GM21367 (cell line): ENCODE measurements at regions not wholly inside any gene's neighbourhood (a gene's known extent, or its start where the extent isn't known, plus 50 kb on each side); places are given as distances from the start of the nearest gene placed in this dataset.

Experiments
- ATAC-seq: cut with Tn5 transposase; IDR thresholded peaks from one replicate; pipeline ENCODE4 v1.9.1; 2021; ENCODE audit not compliant: unreplicated experiment

DNA sequence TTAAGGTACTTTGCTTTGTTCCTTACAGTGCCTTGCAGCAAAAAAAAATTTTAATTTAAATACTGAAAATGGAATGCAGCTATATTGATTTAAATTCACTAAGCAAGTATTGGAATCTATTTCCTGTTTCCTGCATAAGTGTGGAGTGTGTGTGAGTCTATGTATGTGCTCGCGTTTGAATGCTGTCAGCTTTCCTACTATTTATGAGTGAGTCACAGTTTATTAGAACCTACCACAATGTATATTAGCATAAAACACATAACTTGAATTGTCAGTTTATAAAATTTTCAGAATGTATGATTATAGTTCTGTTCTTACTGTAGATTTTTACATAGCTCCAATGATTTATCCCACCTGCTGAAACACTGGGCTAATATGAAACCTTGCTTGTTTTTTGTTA lies 302.1 kb downstream of the NR2F1-AS1 start:
- no peak for ATAC-seq

DNA sequence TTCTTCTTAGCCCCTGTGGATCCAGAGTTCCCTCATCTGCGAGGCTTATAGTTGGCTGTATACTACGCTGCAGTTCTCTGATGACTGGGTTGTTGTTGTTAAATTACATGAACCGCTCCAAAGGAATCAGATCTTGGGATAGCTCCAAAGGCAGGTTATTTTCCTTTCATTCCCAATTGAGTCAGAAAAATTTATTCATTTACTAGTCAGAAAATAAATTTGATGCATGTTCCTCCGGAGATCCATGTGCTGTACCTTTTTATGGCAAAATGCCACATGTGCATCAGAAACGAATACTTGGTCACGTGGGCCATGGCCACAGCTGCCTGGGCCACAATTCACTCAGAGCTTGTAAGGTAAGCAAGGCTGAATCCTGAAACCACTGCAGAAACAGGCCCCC lies 304.0 kb downstream of the NR2F1-AS1 start:
- no peak for ATAC-seq

DNA sequence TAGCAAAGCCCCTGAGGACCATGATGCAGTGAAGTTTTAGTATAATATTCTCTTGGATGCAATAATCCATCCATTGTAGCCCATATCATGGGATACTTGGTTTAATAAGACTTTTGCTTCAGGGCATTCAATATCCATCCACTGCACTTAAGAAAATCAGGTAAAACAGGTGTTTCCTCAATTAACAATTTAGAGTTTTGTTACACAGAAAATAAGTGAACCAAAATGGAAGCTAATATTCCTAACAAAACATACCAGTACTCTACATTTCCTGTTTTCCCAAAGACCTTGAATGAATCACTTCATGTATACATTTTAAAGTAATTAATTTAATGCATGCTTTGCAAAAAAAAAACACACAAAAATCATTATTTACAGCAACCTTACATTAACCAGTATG lies 305.6 kb downstream of the NR2F1-AS1 start:
- no peak for ATAC-seq

DNA sequence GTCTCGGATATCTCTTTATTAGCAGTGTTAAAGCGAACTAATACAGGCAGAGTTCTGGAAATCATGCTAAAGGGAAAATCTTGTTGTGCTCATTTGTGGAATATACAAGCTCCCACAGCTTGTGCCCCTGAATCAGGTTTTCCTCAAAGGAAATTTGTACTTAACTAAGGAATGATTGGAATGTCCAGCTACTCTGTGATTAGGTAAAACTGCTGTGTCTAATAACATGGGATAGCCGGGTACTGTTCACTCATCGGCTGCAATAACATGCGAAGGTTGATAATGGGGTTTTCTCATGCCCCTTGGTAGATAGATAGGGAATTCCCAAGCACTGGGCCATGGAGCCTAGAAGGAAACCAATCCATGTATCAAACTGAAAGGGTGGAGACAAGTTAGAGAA lies 306.7 kb downstream of the NR2F1-AS1 start:
- no peak for ATAC-seq

DNA sequence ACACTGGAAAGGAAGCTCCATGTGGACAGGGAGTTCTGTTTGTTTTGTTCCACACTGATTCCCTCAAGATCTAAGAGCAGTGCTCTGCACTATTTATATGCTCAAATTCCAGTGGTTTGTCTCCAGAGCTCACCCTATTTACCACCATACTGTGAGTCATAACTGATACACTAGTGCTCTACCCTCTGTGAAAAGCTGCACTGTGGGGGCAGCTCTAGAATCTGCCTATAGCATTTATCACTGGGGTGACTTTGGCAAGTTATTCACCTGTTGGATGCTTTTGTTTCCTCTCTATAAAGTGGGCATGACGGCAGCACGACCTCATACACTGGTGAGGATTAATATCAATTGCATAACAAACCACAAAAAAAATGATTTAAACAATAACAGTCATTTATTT lies 307.8 kb downstream of the NR2F1-AS1 start:
- no peak for ATAC-seq

DNA sequence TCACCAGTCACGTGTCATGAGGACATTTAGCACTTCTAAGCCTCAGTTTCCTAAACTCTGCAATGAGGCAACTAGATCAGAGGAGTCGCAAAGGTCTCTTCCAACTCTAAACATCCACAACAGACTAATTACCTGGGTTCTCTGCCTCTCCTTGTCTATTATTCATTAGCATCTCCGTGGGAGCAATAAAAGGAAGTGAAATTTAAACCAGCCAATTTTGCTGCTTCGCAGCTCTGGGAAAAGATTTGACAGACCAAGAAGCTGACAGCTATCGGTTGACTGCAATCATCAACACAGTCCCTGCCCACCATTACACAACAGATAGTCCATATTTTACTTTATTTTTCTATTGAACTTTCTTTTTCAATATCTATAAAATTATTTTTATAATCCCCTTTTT lies 308.9 kb downstream of the NR2F1-AS1 start:
- no peak for ATAC-seq

DNA sequence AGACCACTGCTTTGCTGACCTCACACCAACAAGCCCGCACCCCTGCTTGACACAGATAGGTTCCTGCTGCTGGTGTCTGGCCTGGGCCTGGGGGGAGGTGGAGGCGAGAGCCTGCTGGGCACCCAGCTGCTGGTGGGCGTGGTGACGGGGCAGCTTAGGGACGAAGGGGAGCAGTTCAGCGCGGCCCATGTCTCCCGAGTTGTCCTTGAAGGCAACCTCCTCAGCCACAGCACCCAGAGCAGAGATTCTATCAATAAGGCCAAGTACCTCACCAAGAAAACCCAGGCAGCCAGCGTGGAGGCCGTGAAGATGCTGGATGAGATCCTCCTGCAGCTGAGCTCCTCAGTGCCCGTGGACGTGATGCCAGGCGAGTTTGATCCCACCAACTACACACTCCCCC lies 313.3 kb downstream of the NR2F1-AS1 start:
- no peak for ATAC-seq

DNA sequence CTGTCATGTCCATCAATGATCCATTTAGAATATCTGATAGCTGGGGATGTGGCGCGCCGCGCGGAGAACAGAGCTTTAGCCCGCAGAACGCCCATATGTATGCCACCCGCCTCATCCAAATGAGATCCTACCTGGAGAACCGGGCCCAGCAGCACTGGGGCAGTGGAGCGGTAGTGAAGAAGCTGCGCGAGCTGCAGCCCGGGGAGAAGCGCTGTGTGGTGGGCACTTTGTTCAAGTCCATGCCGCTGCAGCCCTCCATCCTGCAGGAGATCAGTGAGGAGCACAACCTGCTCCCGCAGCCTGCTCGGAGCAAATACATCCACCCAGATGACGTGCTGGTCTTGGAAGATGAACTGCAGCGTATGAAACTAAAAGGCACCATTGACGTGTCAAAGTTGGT lies 313.7 kb downstream of the NR2F1-AS1 start:
- ATAC-seq: no peak

DNA sequence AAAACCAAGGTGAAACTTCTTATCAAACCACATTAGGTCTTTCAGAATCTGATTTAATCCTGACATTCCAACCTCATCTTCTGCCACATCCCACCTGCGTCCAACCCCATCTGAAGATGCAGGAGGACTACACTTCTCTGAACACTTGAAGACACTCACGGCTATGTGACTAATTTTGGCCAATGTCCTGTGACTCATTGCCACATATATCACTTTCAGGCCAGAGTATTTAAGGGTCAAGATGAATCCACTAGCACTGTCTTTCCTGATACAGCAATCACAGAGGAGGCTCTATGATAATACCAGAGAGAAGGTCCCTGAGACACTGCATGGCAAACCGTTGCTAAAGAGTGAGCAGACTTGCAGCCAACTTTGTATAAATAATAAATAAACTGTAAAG lies 323.4 kb downstream of the NR2F1-AS1 start:
- no peak for ATAC-seq

DNA sequence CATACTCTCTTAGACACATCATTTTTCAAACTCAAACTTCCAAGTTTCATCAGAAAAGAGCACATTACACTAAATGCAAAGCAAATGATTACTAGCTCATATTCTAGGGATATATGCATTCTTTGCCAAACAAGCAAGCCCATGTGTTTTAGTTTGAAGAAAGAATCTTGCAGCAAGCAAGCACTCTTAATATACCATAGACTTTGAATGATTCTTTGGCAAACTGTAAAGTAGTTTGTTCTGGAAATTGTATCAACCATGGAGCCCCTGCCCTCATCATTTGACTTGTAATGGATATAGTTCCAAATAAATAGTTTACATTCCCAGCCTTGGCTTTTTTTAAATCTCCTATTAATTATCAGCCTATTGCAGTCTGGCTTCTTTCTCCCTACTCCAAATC lies 325.2 kb downstream of the NR2F1-AS1 start:
- no peak for ATAC-seq

DNA sequence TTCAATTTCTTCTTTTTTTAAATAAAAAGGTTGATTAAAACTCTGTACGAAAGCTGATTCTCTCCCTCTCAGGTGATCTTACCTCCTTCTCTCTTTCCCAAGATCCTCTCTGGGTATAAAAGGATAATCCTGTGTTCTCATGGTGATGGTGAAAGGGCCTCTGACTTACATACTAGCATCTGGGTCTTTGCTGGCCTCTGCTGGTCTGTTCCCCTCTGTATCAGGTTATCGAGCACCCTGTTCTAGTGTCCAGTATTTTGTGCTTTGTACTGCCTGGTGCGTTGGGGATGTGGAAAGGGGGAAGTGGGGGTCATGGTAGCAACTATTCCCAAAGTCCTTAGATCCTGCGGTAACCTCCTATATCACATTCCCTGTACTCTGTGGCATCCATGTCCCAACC lies 328.9 kb downstream of the NR2F1-AS1 start:
- no peak for ATAC-seq

DNA sequence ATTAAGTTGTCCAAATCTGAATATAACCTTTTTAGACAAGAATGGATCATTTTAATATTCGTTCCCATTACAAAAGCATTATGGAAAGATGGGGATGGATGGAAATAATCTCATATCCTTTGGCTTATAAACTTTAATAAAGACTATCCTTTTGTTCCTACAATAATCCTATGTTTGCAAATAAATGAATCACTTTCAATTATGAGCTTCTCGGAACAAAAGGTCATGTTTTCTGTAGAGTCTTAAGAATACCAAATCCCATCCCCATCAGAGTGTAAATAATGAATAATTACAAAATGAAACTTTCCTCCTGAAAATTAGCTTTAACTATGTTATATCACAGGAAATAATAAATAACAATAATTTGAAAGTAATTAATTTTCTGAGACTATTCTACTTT lies 329.7 kb downstream of the NR2F1-AS1 start:
- no peak for ATAC-seq

DNA sequence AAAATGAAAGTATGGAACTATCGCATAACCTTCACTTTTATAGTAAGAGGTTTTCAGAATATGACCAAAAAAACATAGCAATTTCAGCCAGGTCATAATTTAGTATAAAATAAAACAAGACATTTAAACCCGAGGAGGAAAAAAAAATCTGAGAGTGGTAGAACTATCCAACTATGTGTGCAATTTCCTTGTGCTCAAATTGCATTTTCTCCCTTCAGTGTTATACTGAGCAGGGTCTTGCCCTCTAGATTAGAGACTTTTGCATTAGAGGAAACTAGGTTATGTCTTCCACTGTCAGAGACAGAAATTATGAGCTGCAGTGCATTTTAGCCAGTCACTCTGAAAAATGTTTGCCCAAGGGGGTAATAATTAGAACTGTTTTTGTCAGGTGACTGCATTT lies 330.6 kb downstream of the NR2F1-AS1 start:
- ATAC-seq: no peak

DNA sequence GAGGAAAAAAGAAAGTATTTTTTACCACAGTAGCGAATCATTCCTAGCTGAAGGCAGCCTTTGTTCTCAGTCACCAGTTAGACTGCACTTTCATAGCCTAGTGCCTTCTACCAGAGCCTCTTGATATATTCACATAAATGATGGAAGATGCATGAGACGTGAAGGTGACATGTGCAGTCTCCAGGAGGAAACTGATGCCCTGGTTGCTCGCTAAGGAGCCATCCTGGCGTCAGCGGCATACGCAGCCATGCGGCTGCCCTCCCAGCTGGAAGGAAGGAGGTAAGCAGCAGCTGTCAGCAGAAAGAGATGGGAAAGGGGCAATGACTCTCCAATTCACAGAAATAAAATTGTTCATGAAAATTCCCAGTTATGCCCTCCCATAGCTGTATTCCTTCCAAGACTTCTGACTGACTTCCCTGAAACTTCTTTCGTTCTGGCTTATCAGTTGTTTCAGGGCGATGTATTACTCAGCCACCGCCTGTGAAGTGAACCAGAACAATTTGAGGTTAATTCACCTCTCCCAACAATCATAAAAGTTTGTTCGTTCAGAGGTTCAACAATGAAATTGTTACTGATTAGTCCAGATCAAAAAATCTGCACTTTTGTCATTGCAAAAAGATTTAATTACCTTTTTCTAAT lies 331.2 kb downstream of the NR2F1-AS1 start:
- no peak for ATAC-seq

DNA sequence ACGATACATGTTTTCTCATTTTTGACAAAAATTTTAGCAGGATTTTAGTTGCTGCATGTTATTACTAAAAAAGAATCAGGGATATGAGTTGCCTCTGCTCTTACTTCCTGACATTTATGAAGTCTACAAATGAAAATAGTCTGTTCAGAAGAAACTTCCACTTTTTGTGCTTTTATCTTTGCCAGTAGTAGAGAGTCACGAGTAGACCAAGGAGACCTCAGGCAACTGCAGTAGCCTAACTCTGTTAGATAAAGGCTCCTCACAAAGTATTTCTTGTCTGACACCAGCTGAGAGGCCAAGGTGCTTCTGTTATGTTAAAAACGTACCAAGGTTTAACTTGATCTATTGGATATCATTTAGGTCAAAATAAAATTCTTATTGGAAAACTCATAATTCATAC lies 333.9 kb downstream of the NR2F1-AS1 start:
- ATAC-seq: no peak

DNA sequence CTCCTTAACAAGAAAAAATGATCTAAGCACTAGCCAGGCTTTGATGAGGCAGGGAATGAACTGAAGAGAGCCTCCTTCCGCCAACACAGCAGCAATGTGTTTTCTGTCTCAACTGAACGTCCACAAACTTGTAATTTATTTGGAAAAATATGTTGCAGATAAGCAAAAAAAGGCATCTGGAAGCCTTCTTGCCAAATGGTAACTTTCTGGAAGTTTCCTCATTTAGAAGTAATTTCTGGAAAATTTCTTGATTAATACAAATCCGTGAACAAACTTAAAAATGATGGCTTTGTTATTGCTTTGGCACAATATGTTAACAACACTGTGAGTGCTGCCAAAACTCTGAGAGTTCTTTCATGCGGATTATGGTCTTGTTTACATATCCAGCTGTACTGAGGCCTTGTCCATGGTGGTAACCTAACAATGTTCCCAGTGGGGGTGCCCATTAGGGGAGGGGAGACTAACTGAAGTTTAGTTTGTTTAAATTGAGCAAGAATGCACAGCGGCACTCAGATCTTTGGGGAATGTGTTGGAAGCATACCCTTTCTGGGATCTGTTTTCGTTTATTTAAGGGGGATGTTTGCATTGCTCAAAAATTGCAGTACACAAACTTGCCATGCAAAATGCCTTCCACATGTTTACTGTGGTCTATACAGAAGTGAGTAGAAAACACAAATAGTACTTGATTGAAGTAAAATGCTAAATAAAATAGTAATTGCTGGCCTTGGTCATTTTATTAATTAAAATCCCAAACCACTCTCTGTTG lies 334.7 kb downstream of the NR2F1-AS1 start:
- ATAC-seq: no peak

DNA sequence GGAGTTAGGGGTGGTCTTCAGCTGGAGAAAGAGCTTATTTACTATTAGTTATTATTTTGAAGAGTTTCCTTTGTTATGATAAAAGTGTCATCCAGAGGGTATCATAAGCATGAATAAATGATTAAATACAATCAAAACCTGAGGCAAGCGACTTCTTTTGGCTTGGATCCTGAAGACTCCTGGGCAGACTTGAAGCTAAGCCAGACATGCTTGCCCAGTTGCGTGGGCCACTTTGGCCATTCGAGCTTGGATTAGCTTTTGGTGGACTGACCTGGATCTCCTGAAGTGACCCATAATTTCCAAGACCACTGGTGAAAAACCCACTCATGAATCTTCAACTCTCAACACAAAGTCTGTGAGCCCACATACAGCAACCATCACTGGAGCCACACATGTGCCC lies 335.8 kb downstream of the NR2F1-AS1 start:
- ATAC-seq: no peak

DNA sequence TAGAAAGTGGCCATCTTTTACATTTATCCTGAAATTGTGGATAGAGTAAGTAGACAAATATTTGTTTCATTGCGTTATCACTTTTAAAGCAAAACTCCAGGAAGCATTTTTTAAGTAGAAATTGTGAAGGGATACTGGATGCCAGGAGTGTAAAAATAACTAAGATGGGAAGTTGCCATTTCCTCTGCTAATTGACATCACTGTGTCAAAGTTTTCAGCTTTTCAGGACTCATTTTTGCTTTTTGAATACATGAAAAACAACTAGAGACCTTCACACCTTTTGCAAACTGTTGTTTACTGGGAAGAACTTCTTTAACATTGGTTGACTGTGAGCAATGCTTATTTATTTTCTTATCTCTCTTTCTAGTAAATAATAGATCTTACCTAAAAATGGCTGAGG lies 337.5 kb downstream of the NR2F1-AS1 start:
- no peak for ATAC-seq

DNA sequence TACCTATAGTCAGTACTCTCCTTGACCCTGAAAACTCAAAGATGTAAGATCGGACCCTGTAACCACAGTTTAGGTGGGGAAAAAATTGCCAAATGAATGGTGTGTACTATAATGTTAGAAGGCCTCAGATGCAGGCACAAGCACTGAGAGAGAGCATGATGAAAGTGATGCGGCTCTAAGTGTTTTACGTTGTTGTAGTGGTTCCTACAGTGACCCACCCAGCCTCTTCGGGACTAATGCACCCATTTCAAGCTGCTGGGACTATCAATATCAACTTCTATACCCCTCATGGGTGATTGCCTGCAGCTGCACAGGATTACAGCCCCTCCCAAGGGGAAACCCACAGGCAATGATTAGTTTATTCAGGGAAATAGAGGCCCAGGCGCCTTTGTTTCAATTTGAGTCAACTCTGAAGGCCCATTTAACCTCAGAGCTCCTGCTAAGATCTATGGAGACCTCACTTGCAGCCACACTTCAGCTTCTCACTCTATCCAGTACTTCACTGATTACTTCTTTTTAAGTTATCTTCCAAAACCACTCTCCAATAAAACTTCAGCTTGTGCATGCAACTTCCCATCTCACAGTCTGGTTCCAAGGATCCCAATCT lies 340.7 kb downstream of the NR2F1-AS1 start:
- no peak for ATAC-seq

DNA sequence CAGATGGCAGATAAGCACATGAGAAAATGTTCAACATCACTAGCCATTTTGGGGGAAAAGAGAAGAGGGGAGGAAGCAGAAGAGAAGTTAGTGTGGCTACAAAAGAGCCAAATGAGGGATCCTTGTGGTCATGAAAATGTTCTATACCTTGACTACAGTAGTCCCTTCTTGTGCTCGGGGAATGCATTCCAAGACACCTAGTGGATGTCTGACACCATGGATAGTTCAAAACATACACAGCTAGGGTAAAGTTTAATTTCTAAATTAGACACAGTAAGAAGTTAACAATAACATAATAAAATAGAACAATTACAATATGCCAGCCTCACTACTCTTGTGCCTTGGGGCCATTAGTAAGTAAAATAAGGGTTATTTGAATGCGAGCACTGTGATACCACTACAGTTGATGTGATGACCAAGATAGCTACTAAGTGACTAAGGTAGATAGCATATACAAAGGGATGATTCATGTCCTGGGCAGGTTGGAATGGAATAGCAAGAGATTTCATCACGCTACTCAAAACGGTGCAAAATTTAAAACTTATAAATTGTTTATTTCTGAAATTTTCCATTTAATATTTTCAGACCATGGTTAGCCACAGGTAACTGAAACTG lies 344.1 kb downstream of the NR2F1-AS1 start:
- no peak for ATAC-seq

DNA sequence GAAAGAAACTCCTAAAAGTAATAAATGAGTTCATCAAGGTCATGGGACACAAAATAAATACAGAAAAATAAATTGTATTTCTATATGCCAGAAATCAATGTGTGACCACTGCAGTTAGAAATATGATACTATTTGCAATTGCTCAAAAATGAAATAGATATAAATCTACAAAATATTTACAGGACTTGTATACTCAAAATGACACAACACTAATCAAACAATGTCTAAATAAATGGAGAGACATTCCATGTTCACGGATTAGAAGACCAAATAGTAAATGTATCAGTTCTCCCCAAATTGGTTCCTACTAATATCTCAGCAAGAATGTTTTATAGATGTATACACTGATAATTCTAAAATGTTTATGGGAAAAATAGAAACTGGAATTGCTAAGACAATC lies 345.3 kb downstream of the NR2F1-AS1 start:
- ATAC-seq: no peak

DNA sequence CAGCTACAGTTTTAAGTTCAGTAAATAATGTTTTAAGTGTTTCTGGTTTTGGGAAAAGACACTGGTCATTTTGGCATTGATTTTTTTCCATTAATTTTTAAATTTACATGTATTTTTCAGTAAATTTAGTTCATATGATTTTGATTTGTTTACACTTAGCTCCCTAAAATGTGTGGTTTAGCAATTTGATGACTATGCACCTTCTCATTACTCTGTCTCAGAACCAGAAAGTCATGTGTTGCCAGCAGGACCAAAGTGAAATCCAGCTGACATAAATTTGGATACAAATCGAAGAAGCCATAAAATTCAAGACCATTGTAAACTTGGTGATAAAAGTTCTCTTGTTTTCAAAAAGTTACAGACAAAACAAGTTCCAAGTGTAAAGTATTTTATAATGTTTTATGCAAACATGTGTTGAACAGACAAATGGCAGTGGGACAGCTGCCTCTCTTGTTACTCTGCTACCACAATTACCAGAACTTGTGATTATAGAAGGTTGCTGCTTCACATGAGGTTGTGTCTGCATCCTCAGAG lies 354.8 kb downstream of the NR2F1-AS1 start:
- no peak for ATAC-seq
